ENCODE measurements at regions not wholly inside any gene's neighbourhood (a gene's known extent, or its start where the extent isn't known, plus 50 kb on each side); places are given as distances from the start of the nearest gene placed in this dataset.

- intact Hi-C loops (cut with micrococcal nuclease), result loop anchor here (1.0 kb wide), 1 partner anchor 287 kb away; no protein-coding TSS in a partner anchor
- H3K27ac Mint-ChIP-seq, result no peak overlapping the region
- no peak for DNase-seq
- peaks cover 7% of the 10 kb centered on the region for H3K4me1 Mint-ChIP-seq
- no peaks in the 10 kb centered on the region for H3K36me3 Mint-ChIP-seq (ENCODE audit: low read depth)
- H3K27me3 Mint-ChIP-seq, result peaks cover 21% of the 10 kb centered on the region
- no peaks in the 10 kb centered on the region for H3K9me3 Mint-ChIP-seq
- H3K4me3 Mint-ChIP-seq, result no peak overlapping the region
These were observed 136.5 kb upstream of the ZNF236 start for GRCh38 chr18:76685860-76686259.

GRCh38 chr18:76685402-76685801, 137.0 kb upstream of the ZNF236 start:
- no peaks in the 10 kb centered on the region for H3K36me3 Mint-ChIP-seq (ENCODE audit: low read depth)
- no peak for DNase-seq
- H3K4me3 Mint-ChIP-seq, result no peak overlapping the region
- intact Hi-C loops (cut with micrococcal nuclease), result no loop called here
- H3K9me3 Mint-ChIP-seq, result no peaks in the 10 kb centered on the region
- peaks cover 20% of the 10 kb centered on the region for H3K27me3 Mint-ChIP-seq
- H3K27ac Mint-ChIP-seq, result no peak overlapping the region
- H3K4me1 Mint-ChIP-seq, result peaks cover 7% of the 10 kb centered on the region

- Mint-ChIP-seq H3K4me3 (no peak overlapping the region), H3K27me3 (peaks cover 15% of the 10 kb centered on the region), H3K36me3 (ENCODE audit: low read depth) (no peaks in the 10 kb centered on the region), H3K9me3 (no peaks in the 10 kb centered on the region), H3K4me1 (peaks cover 7% of the 10 kb centered on the region), H3K27ac (no peak overlapping the region)
- no peak for DNase-seq
- intact Hi-C loops (cut with micrococcal nuclease), result no loop called here
These were observed 138.1 kb upstream of the ZNF236 start for GRCh38 chr18:76684265-76684664.

- H3K4me1 Mint-ChIP-seq, result no peaks in the 10 kb centered on the region
- H3K4me3 Mint-ChIP-seq, result no peak overlapping the region
- no peaks in the 10 kb centered on the region for H3K36me3 Mint-ChIP-seq (ENCODE audit: low read depth)
- H3K9me3 Mint-ChIP-seq, result no peaks in the 10 kb centered on the region
- intact Hi-C loops (cut with micrococcal nuclease), result no loop called here
- DNase-seq, result no peak
- peaks cover 12% of the 10 kb centered on the region for H3K27me3 Mint-ChIP-seq
- no peak overlapping the region for H3K27ac Mint-ChIP-seq
These were observed 142.4 kb upstream of the ZNF236 start for GRCh38 chr18:76679945-76680344.

DNA sequence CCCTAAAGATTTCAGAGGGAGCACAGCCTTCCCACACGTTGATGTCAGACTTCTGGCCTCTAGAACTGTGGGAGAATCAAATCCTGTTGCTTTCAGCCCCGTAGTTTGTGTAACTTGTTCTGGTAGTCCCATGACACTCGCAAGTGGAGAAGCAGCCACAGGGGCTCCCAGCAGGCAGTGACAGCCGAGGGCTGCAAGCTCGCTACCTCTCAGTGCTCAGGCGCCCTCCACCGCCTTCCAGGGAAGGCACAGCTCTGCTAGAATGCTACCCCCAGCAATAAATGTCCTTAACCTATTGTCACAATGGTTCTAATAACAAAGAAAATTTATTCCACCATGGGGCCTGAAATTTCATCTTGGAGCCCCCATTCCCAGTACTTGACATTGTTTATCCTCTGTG, 143.1 kb upstream of the ZNF236 start:
- H3K27ac Mint-ChIP-seq, result no peak overlapping the region
- no peak overlapping the region for H3K4me3 Mint-ChIP-seq
- H3K27me3 Mint-ChIP-seq, result peaks cover 8% of the 10 kb centered on the region
- H3K9me3 Mint-ChIP-seq, result no peaks in the 10 kb centered on the region
- intact Hi-C loops (cut with micrococcal nuclease), result no loop called here
- no peak for DNase-seq
- H3K36me3 Mint-ChIP-seq (ENCODE audit: low read depth), result no peaks in the 10 kb centered on the region
- no peaks in the 10 kb centered on the region for H3K4me1 Mint-ChIP-seq

DNA sequence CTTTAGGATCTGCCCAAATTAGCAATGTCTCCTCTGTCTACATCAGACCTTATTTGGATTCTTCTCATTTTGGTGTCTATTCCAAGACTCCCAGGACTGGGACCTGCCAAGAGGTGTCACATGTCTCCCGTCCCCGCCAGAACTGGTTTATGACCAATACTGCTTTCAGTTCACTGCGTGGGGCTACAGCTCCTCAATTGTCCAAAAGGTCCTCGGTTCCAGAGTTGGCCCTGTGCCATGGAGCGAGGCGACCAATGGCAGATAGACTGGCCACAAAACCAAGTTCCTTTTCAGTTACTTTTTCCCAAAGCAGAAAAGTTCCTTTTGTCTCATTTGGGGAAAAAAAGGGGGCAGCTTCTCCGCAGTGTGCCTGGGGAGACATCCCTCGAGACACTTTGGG, 144.1 kb upstream of the ZNF236 start:
- Mint-ChIP-seq H3K9me3 (no peaks in the 10 kb centered on the region), H3K27ac (no peak overlapping the region), H3K4me3 (no peak overlapping the region), H3K27me3 (peaks cover 8% of the 10 kb centered on the region), H3K4me1 (no peaks in the 10 kb centered on the region), H3K36me3 (ENCODE audit: low read depth) (no peaks in the 10 kb centered on the region)
- intact Hi-C loops (cut with micrococcal nuclease), result no loop called here
- DNase-seq, result no peak

- no peaks in the 10 kb centered on the region for H3K36me3 Mint-ChIP-seq (ENCODE audit: low read depth)
- no peak overlapping the region for H3K27ac Mint-ChIP-seq
- no peaks in the 10 kb centered on the region for H3K9me3 Mint-ChIP-seq
- intact Hi-C loops (cut with micrococcal nuclease), result no loop called here
- H3K4me3 Mint-ChIP-seq, result no peak overlapping the region
- peaks cover 13% of the 10 kb centered on the region for H3K27me3 Mint-ChIP-seq
- no peak for DNase-seq
- H3K4me1 Mint-ChIP-seq, result no peaks in the 10 kb centered on the region
These were observed 147.8 kb upstream of the ZNF236 start for GRCh38 chr18:76674596-76674995.

DNA sequence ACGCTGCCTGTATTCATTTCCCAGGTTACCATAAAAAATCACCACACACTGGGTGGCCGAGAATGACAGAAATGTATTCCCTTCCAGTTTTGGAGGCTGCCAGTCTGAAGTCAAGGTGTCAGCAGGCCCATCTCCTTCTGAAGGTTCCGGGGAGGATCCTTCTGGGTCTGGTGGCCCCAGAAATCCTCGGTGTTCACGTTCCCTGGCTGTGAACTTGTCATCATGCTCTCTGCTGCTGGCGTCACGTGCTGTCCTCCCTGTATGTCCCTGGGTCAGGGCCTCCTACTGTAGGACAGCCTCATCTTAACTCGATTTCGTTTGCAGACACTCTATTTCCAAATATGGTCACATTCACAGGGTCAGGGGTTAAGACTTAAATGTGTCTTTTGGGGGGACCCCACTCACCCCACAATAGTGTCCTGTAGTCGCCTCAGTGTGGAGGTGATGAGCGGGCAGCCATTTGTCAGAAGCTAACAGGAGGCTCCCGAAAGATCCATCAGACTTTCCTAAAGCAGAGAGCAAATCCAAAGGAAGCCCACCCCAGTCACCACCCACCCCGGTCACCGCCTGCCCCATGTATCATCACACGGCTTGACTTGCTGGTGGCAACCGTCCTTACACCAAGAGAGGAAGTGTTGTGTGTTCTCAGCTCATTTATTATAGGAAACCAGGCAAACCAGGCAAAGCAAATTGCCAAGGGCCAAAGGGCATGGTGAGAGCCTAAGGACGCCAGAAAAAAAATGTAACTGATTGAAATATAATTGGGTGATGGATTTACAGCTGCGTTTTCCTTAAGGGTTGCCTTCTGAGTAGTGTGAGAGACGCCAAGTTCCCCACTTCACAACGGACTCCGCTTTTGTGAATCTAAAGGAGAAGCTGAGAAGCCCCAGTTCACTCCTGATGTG, 148.8 kb upstream of the ZNF236 start:
- Mint-ChIP-seq H3K4me3 (no peak overlapping the region), H3K36me3 (ENCODE audit: low read depth) (no peaks in the 10 kb centered on the region), H3K9me3 (no peaks in the 10 kb centered on the region), H3K27me3 (peaks cover 8% of the 10 kb centered on the region), H3K27ac (no peak overlapping the region), H3K4me1 (no peaks in the 10 kb centered on the region)
- DNase-seq, result no peak
- intact Hi-C loops (cut with micrococcal nuclease), result no loop called here

DNA sequence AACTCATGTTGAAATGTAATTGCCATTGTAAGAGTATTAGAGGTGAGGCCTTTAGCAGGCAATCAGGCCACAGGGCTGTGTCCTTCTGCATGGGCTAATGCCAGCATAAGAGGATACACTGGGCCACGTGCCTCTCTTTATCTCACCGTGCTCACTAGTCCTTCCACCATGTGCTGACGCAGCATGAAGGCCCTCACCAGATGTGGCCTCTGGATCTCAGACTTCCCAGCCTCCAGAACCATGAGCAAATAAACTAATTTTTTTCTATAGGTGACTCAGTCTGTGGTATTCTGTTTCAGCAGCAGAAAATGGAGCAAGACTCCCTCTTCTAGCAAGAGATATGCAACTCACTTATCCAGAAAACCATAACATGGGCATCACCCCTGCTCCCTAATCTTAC, 149.7 kb upstream of the ZNF236 start:
- intact Hi-C loops (cut with micrococcal nuclease), result no loop called here
- H3K36me3 Mint-ChIP-seq (ENCODE audit: low read depth), result no peaks in the 10 kb centered on the region
- no peak for DNase-seq
- H3K27me3 Mint-ChIP-seq, result peaks cover 8% of the 10 kb centered on the region
- H3K9me3 Mint-ChIP-seq, result no peaks in the 10 kb centered on the region
- H3K4me3 Mint-ChIP-seq, result no peak overlapping the region
- no peaks in the 10 kb centered on the region for H3K4me1 Mint-ChIP-seq
- H3K27ac Mint-ChIP-seq, result no peak overlapping the region

- no peaks in the 10 kb centered on the region for H3K9me3 Mint-ChIP-seq
- DNase-seq, result no peak
- intact Hi-C loops (cut with micrococcal nuclease), result no loop called here
- no peaks in the 10 kb centered on the region for H3K4me1 Mint-ChIP-seq
- peaks cover 7% of the 10 kb centered on the region for H3K27me3 Mint-ChIP-seq
- no peaks in the 10 kb centered on the region for H3K36me3 Mint-ChIP-seq (ENCODE audit: low read depth)
- H3K4me3 Mint-ChIP-seq, result no peak overlapping the region
- no peak overlapping the region for H3K27ac Mint-ChIP-seq
These were observed 151.6 kb upstream of the ZNF236 start for GRCh38 chr18:76670564-76671288.

DNA sequence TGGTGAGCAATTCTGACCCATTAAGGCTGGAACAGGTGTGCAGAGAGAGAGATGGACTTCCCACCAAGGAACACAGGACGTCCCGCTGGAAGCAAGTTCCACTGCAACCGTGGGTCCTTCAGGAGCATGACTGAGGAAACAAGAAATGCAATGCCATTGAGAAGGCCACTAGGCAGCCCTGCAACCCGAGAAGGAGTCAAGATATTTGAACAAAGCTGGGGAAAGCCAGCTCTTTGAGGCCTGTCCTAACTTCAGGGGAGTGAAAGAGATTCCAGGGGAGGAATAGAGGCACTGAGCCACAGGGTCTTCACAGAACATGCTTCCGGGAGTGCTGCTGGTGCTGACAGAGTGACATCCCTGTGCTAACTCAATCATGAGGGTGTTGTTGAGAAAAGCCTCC, 153.8 kb upstream of the ZNF236 start:
- peaks cover 10% of the 10 kb centered on the region for H3K27me3 Mint-ChIP-seq
- no peak for DNase-seq
- no peak overlapping the region for H3K27ac Mint-ChIP-seq
- no peaks in the 10 kb centered on the region for H3K36me3 Mint-ChIP-seq (ENCODE audit: low read depth)
- no peaks in the 10 kb centered on the region for H3K4me1 Mint-ChIP-seq
- H3K4me3 Mint-ChIP-seq, result no peak overlapping the region
- no peaks in the 10 kb centered on the region for H3K9me3 Mint-ChIP-seq
- intact Hi-C loops (cut with micrococcal nuclease), result no loop called here

DNA sequence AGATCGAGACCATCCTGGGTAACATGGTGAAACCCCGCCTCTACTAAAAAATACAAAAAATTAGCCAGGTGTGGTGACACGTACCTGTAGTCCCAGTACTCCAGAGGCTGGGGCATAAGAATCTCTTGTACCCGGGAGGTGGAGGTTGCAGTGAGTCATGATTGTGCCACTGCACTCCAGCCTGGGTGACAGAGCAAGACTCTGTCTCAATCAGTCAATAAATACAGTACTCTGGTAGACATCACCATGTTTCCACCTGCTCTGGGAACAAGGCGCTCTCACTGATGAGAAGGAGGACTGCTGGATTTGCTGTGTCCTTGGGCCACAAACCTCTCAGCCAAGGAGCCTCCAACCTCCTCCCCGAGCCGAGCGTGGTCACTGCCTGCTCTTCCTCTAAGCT, 154.2 kb upstream of the ZNF236 start:
- peaks cover 10% of the 10 kb centered on the region for H3K27me3 Mint-ChIP-seq
- H3K9me3 Mint-ChIP-seq, result no peaks in the 10 kb centered on the region
- intact Hi-C loops (cut with micrococcal nuclease), result no loop called here
- DNase-seq, result no peak
- no peak overlapping the region for H3K27ac Mint-ChIP-seq
- no peak overlapping the region for H3K4me3 Mint-ChIP-seq
- H3K36me3 Mint-ChIP-seq (ENCODE audit: low read depth), result no peaks in the 10 kb centered on the region
- H3K4me1 Mint-ChIP-seq, result no peaks in the 10 kb centered on the region

DNA sequence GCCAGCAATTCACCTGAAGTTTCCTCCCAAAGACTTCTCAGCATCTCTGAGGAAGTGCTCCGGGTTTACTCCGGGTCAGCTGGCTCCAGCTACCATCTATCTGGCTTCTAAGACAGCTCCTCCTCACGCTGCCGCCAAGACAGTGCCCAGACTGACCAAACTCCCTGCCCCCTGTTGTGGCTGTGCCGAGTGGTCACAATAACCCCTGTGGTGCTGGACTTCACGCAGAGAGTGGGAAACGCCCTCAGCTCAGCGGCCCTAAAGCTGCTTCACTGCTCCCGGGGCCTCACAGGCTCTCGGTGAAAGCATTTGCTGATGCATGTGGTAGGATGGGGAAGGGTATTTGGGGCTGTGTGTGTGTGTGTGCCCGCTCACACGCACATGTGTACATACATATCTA, 154.8 kb upstream of the ZNF236 start:
- Mint-ChIP-seq H3K36me3 (ENCODE audit: low read depth) (no peaks in the 10 kb centered on the region), H3K27me3 (peaks cover 10% of the 10 kb centered on the region), H3K27ac (no peak overlapping the region), H3K4me3 (no peak overlapping the region), H3K9me3 (no peaks in the 10 kb centered on the region), H3K4me1 (no peaks in the 10 kb centered on the region)
- no peak for DNase-seq
- intact Hi-C loops (cut with micrococcal nuclease), result no loop called here

GRCh38 chr18:76662626-76663025, 159.7 kb upstream of the ZNF236 start:
- Mint-ChIP-seq H3K9me3 (no peaks in the 10 kb centered on the region), H3K27me3 (peaks cover 23% of the 10 kb centered on the region), H3K36me3 (ENCODE audit: low read depth) (no peaks in the 10 kb centered on the region), H3K4me1 (peaks cover 11% of the 10 kb centered on the region), H3K27ac (no peak overlapping the region), H3K4me3 (no peak overlapping the region)
- no peak for DNase-seq
- intact Hi-C loops (cut with micrococcal nuclease), result no loop called here

Data from activated CD4-positive, alpha-beta T cell treated with anti-CD3 and anti-CD28 coated beads, Interleukin-2, amount 10 ng/mL, durations not matched to agents 24 days and 14 days (primary cell).